Esophagus squamous epithelium (tissue), 4 donors: ENCODE measurements at regions not wholly inside any gene's neighbourhood (a gene's known extent, or its start where the extent isn't known, plus 50 kb on each side); places are given as distances from the start of the nearest gene placed in this dataset.

Experiments
- POLR2A ChIP-seq, 4 donors: fragments of 450-650 bp; IDR thresholded peaks; one replicate each; pipeline ENCODE4 v1.6.1; 2017; ENCODE audit warnings: antibody characterized with exemption in 4 of 4, mild to moderate bottlenecking in 4 of 4, moderate library complexity in 3 of 4
- TF ChIP-seq, protein P1 (sequence below), 6 experiments: fragments of 450-650 bp in 4 of 6; fragments of 200-600 bp in 2 of 6; sonication (generic) in 2 of 6; IDR thresholded peaks; one replicate each; pipeline ENCODE4 v1.5.1; 2016 to 2019; ENCODE audit warnings: antibody characterized with exemption in 6 of 6, mild to moderate bottlenecking in 4 of 6, moderate library complexity in 4 of 6

DNA sequence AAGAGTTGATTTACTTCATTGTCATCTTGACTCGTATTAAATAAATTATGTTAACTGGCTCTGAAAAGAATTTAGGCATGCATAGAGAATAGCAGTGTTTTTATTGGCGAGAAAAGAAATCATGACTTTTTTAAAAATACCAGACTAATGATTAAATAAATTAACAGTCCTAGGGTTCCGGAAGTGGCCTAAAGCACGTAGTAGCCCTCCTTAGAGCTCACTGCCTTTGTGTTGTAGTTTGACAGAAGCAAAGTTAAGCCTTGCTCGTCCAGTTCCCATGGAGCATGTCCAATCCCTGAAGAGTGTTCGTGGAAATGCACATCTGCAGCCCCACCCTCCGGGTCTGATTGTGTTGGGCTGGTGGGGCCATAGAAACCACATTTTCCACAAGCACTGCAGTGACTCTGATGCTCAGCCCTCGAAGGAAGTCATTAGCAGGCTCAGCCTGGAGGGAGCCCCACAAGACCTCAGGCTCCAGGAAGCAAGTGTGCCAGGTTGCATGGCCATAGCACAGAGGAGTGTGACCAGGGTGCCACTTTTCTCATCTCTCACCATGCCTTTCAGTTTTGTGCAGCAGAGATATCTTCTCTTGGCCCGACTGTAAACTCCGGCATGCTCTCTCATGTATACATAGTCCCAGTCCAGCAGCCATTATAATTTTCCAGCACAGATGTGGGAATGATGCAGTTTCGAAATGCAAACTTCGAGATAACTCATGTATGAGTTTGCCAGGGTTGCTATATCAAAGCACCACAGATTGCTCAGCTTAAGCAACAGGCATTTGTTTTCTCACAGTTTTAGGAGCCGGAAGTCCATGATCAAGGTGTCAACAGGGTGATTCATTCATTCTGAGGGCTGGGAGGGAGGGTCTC, 188.6 kb upstream of the SH3BP4 start:
- TF ChIP-seq, protein P1, sequence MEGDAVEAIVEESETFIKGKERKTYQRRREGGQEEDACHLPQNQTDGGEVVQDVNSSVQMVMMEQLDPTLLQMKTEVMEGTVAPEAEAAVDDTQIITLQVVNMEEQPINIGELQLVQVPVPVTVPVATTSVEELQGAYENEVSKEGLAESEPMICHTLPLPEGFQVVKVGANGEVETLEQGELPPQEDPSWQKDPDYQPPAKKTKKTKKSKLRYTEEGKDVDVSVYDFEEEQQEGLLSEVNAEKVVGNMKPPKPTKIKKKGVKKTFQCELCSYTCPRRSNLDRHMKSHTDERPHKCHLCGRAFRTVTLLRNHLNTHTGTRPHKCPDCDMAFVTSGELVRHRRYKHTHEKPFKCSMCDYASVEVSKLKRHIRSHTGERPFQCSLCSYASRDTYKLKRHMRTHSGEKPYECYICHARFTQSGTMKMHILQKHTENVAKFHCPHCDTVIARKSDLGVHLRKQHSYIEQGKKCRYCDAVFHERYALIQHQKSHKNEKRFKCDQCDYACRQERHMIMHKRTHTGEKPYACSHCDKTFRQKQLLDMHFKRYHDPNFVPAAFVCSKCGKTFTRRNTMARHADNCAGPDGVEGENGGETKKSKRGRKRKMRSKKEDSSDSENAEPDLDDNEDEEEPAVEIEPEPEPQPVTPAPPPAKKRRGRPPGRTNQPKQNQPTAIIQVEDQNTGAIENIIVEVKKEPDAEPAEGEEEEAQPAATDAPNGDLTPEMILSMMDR (IDR thresholded peaks at IDR 0.05) = no peak
- TF ChIP-seq POLR2A (IDR thresholded peaks at IDR 0.05) = no peak
